Activated CD8-positive, alpha-beta memory T cell treated with anti-CD3 and anti-CD28 coated beads, Interleukin-2, amount 50 U/mL, for 48 hours (primary cell): ENCODE measurements at regions not wholly inside any gene's neighbourhood (a gene's known extent, or its start where the extent isn't known, plus 50 kb on each side); places are given as distances from the start of the nearest gene placed in this dataset.
A peak's percentile ranks its signal among the peaks of the same experiment; 100 is the strongest.
"Not testable (repeated sequence)": the region's sequence is repeated elsewhere in the genome, so short reads cannot be mapped to it uniquely, and the experiment has no call there.

Source experiments
- DNase-seq: peaks from one replicate; pipeline ENCODE4 v3.0.0-alpha.2; 2020

DNA sequence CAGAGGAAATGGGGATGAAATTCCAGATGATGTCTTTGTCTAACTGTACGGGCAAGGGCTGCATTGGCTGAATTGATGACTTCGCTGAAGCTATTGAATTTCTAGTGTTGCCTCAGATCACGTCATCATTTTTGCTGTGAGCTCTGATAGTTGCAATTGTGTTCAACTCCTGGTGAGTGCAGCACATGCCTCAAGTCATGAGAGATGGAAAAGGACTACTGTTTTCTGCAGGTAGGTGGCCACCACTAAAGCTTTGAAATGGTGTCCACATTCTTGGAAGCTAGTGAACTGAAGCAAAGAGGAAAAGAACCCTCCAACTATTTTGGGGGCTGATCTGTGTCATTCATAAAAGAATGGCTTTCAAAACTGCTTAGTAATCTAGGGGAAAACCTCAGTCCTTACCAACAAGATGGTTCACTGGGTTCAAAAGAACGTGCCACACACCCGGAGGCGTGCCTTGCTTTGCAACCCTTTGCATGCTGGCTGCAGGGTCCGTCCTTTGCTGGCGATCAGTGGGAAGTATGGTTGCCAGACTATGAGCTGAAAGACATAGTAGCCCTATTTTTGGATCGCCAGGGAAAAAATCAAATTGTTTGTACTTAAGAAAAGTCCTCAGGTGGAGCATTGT, 88.1 kb upstream of the STOX2 start:
- no peak for DNase-seq

DNA sequence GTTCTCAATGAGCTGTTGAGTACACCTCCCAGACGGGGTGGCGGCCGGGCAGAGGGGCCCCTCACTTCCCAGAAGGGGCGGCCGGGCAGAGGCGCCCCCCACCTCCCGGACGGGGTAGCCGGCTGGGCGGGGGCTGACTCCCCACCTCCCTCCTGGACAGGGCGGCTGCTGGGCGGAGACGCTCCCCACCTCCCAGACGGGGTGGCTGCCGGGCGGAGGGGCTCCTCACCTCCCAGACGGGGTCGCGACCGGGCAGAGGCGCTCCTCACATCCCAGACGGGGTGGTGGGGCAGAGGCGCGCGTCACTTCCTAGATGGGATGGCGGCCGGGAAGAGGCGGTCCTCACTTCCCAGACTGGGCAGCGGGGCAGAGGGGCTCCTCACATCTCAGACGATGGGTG, 86.5 kb upstream of the STOX2 start:
- not testable (repeated sequence) for DNase-seq

DNA sequence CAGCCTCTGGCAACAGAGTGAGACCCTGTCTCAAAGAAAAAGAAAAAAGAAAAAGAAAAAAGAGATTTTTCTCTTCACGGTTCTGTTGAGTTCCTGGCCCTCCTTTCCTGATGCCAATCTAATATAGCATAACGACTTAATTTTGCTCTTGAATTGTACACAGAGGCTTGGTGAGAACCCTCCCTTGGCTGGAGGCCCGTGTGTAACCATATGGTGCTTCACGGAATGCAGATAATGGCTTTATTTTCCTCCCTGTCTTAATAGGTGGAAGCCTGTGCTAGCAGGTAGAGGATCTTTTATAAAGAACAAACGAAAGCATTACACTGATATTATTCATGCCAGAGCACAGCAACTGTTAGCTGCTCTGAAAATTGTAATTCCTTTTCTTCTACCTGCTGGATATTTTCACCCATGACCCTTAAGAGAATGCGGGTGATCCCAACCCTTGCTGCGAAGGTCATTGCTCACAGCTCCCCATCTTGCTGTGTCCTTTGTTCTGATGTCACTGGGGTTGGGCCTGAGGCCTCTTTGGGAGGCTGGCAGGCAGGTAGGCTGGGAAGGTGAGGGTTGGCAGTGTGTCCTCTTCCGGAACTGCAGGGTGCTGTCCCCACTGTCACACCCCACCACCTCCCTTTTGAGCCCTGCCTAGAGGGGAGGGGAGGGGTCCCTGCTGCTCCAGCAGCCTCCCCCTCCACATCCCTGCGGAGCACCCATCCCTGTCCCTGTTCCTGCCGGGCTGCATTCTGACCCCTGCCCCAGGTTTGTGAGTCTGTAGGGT, 83.8 kb upstream of the STOX2 start:
- no peak for DNase-seq

DNA sequence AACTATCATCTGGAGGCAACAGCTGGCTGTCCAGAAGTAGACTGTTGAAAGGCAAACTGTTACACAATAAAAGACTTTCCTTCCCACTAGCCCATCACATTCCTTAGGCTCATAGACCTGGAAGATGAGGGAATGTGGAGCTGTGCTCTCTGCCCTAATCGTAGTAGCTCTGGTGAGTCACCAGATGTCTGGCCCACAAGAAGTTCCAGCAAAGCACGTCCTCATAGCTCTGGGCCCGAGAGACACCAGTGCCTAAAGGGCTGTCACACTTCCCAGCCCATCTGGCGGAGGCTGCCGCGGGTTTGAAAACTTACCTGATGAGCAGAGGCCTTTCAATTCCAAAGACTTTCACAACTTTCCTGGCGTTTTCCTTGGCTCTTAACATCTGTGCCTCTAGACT, 81.7 kb upstream of the STOX2 start:
- DNase-seq, result no peak

DNA sequence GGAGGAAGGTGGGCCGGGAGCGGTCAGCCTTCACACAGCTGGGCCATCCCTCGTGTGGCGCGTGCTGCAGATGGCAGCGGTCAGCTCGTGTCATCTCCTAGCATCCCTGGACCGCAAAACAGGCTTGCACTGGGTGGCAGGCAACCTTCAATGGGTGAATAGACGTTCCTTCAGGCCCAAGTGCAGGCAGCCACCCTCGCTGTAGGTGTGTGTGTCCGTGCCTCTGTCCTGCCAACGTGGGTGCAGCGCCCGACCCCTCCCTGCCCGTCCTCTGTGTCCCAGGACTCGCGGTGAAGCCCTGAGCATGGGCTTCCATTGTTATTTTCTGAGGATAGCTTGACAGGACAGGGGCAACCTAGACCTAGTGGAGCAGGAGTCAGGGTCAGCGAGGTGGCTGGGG, 79.8 kb upstream of the STOX2 start:
- no peak for DNase-seq

DNA sequence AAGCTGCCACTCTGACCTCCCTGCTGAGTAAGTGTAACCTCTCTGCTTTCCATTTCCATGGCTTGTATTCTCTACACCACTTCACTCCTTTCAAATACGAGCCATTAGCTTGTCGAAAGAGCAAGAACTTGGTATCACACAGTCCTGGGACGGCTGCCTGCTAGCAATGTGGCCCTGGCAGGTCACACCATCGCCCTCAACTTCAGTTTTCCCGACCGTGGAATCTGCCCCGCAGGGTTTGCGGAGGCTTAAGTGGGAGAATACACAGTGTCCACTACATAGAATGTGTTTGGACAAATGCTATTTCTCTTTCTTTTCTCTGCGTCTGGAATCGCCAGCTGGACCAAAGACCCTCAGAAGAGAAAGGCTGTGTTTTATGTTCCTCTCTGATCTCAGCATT, 78.6 kb upstream of the STOX2 start:
- DNase-seq, result no peak

DNA sequence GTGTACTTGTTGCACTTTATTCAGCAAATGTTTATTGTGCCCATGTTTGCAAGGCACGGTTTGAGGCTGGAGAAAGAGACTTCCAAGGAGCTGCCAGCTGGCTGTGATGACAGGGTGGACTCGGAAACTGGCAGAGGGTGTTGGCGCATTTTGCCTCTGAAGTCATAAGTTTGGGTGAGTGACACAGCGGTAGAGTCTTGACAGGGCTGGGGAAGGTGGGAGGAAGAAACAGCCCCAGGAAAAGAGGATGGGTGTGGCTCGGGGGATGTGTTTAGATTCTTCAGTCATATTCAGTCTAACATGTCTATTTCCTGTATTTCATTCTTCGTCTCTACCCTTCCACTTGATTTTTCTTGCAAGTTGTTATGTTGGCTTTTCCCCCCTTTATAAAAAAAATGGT, 77.0 kb upstream of the STOX2 start:
- no peak for DNase-seq

DNA sequence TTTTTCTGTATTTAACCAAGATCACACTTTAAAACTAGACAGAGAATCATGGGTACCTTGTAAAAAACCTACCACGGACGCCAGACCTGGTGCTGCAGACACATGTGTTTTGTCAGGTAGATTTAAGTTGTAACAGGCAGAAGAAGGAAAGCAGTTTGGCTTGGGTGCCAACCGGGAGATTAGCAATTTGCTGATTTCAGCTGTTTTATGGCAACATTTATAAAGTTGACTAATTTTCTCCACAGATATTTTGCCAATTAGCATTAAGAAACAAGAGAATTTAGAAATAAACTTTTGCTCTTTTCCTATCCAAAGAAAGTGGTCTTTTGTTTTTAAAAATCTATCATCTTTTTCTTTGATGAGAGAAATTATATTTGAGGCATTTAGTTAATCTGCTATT, 76.3 kb upstream of the STOX2 start:
- DNase-seq, result no peak

DNA sequence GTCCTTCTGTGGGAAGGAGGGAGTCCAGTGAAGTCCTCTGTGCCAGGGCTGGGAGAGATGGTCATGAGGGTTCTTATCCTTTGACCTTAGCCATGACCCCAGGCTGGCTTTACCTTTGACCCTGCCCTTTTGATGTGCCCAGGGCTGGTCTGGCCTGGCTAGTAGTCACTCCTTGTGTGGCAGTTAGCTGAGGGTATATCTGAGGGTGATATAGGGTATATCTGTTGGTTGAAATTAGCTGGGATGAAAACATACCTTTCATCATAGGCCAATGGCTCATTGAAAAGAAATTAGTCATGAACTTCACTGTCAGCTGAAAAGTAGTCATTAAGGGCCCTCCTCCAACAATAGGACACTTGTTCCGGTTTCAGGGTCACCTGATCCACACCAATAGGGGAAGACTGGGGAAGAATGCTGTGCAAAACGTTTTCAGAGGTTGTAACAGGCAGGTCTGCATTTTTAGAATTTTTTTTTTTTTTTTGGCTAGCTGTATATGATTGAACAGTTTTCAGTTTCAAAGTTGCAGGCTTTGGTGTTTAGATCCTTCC, 74.6 kb upstream of the STOX2 start:
- DNase-seq, result no peak

DNA sequence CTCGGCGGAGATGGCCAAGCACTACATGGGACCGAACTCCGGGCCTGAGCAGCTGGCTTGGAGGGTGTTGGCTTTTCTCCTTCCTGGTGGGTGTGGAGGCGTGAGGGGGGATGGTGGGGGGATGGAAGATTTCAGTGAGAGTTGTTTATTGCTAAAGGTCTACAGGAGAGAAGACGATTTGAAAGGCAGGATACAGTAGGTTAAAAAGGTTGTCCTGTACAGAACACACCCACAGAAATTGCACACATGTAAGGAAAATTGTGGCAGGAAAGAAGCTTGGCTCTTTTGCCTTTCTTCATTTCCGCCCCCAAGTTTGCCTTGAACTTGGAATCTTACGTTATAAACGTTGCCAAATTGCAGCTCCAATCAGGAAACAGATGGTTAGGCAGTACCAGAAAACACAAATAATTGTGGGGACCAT, 74.1 kb upstream of the STOX2 start:
- DNase-seq, result no peak

DNA sequence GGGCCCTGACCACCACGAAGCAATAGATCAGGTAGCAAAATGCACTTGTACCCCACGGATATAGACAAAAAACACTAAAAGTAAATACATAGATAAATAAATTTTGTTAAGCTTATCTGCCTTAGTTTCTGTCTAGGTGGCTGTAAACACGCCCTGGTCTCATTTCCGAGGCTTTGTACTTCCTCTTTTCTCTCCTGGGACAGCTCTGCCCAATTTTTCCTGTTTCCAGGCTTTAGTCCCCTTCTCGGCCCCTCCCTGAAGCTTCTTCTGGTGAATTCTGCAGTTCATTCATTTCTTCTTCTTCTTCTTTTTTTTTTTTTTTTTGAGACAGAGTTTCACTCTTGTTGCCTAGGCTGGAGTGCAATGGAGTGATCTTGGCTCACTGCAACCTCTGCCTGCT, 73.4 kb upstream of the STOX2 start:
- no peak for DNase-seq

DNA sequence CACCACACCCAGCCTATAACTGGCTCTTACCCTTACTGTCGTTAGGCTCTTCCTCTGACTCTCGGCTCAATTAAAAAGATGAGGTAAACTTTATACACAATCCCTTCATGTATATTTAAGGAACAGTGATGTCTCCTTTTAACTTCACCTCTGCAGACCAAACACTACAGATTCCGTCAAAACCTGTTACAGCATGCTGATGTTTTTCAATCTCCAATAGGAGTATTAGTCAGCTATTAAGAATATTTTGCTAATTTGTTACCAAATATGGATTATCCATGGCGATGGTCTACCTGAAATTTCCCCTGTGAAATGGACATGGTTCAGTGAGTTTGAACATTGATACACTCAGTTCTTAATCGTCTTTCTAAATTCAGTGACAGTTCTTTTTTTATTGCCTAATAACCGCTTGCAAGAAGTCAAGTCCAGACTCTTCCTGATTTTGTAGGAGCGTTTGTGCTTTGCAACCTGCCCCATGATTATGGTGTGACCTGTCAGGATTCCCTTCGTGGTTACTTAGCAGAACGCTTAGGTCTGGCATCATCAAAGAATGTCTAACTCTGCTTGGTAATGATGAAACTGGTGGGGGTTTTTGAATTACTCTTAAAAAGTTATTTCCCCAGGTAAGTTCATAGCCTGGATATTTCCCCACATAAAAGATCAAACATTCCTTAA, 72.2 kb upstream of the STOX2 start:
- no peak for DNase-seq

DNA sequence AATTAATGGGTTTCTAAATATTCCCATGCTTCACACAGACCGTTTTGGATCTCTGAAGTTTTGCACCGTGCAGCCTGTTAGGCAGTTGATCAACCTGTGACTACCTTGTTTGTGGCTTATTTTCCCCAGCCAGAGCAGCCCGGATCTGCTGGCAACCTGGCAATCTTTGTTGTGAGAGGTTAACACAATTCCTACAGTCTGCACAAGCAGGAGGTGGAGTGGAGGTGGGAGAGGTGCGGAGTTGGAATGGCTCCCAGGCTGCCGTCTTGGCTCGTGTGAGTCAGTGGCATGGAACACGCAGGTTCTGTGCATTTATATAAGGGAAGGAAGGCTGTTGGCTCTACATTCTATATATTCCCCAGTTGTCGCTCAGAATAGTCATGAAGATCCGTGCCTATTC, 70.9 kb upstream of the STOX2 start:
- no peak for DNase-seq

DNA sequence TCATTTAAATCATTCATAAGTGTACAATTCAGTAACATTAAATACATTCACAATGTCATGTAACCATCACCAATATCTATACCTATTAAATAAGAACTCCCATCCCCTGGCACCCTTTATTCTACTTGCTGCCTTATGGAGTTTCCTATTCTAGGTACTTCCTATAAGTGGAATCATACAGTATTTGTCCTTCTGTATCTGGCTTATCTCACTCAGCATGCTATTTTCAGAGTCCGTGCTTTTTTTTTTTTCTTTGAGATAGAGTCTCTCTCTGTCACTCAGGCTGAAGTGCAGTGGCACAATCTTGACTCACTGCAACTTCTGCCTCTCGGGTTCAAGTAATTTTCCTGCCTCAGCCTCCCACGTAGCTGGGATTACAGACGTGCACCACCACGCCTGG, 67.9 kb upstream of the STOX2 start:
- no peak for DNase-seq

DNA sequence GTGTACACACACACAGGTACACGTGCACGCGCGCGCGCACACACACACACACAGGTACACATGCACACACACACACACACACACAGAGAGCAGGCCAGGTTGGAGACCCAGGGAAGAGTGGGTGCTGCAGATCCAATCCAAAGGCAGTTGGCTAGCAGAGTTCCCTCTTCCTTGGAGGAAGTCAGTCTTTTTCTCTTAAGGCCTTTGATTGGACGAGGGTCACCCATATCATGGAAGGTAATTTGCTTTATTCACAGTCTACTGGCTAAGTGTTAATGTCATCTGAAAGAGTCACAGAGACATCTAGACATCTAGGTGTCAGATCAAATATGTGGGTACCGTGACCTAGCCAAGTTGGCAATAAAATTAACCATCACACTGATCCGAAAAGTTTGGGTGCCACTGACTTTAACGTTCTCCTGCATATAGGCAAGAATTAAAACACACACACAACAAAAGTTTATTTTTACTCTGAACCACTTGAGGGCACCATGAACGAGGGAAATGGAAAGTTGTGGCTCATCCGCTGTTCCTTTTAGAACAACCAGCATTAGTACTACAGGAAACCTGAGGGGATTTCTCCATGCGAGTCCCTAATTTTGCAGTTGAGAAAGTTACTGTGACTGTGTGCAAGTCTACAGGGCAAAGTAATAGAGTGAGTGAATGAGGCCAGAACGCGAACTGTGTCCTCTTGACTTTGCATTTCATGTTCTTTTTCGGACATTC, 66.0 kb upstream of the STOX2 start:
- DNase-seq, result no peak

DNA sequence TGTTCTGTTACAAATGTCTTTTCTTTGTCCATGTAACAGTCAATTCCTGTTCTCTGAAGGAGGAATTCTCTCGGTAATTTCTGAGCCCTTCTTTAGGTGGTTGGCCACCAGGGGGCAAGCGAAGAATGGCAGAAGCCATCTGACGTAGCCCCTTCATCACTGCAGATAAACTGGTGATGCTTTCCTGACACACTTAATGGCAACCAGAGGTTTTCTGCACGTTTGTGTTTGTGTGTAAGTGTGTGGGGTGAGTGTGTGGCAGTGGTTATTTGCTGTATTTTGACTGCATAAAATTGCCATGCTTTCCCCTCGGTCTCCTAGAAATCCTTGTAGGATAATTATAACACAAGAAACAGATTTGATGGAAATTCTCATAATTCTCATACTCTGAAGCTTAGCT, 64.8 kb upstream of the STOX2 start:
- peak; percentile 76 for DNase-seq

DNA sequence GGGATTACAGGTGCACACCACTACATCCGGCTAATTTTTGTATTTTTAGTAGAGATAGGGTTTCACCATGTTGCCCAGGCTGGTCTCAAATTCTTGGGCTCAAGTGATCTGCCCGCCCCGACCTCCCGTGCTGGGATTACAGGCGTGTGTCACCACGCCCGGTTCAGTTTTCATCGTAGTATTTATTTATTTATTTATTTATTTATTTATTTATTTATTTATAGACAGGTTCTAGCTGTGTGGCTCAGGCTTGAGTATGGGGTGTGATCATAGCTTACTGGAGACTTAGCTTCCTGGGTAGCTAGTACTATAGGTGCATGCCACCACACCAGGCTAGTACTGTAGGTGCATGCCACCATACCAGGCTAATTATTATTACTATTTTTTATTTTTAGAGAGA, 64.1 kb upstream of the STOX2 start:
- no peak for DNase-seq

DNA sequence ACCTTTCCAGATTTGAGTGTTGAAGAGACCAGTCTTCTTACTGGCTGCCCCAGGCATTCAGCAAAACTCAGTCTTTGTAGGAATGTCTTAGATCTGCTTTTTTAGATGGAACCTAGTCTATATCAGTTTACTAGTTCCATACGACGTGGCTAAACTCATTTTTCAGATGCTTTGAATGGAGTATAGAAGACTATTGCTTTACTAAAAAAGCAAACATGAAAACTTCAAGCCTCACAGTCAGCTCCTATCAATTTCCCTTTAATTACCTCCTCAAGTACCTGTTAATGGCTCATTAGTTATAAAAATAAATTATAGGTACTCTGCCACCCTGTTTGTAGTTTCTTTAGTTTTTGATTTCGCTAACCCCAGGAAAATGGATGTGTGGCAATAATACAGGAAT, 63.0 kb upstream of the STOX2 start:
- DNase-seq, result no peak

DNA sequence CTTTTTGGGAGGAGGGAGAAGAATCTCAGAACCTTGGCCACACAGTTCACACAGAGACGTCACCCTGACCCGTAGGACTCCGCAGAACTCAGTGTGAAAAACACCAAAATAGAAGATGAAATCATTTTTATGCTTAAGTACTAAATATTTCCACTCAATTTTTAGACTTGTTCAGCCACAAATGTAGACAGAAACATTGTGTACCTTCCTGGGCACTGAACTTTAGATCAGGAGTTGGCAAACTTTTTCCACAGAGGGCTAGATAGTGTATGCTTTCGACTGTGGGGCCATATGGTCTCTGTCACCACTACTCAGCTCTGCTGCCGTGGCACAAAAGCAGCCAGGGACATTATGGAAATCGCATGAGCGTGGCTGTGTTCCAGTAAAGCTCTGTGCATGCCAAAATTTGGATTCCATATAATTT, 61.8 kb upstream of the STOX2 start:
- DNase-seq, result no peak

DNA sequence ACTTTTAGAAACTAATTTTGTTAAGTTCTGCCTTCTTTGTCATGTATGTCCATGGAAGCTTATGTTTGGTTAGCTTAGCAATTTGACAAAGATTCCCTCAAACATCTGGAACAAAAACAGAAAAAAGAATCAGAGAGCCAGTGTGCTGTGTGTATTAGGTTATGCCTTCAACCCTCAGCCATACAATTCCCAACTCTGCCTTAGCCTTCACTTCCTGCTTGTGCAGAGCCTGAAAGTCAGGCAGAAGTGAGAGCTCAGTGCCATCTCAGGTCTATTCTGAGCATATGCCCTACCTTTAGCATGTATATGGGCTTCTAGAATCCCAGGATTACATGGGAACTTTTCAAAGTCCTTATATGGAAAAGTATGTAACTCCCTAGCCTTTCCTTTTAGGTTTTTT, 58.2 kb upstream of the STOX2 start:
- no peak for DNase-seq

DNA sequence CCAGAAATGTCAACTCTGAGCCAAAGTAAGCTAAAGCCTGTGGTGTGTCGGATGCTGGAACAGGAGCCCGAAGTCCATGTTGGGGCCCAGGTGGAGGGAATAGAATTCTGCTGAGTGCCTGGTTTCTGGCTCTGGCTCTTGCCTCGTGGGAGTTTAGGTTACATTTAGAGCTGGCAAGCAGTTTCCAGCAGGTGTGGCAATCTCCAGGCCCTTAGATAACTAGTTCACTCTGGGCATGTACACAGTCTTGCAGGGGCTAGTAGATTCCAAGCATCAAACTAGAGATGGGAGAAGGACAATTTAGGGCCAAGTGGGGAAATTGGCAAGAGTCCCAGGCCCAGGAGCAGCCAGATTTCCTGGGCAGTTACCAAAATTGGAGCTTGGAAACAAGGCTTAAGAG, 56.3 kb upstream of the STOX2 start:
- DNase-seq, result no peak

DNA sequence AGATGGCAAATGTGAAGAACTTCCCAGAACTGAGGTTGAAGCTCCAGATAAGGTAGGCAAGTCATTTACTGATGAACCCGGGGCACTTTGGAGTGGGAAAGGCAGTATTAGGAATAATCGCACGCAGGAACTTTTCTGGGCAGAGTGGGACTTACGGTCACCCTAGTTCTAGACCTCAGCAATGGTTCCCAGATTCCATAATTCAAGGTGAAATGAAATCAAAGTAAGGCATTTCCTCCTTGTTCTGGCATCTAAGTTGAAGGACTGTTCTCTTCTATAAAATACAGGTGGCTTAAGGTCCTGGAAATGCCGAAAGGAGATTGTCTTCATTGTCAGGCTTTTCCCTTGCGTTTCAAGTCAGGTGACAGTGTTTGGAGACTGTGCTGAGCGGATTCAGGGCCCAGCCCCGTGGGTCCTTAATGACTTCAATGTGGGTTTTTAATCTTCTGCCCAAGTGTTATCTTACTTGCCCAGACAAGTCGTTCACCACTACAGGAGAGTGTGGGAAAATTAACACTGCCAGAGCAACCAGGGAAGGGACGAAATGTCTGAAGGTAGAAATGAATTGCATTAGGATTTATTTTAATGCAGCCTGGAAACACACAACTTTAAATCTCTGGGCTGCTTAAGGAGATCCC, 52.1 kb upstream of the STOX2 start:
- DNase-seq, result no peak

DNA sequence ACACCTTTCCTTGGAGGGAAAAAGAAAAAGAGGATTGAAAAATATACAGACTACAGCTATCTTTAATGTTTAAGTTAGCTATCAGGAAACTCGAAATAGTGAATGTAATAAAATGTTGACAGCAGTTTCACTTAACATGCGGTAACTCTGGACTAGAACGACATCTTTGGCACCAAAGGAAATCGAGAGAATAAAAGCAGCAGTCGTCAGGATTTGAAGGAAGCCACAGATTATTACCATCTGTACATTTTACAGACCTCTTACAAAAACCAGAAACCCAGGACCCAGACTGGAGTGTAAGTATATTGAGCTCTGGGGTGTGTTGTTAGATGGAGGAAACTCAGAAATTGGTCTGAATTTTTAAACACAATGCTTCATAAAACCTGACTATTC, 51.6 kb upstream of the STOX2 start:
- DNase-seq, result no peak
